Esophagus muscularis mucosa (tissue), 3 donors: ENCODE measurements at regions not wholly inside any gene's neighbourhood (a gene's known extent, or its start where the extent isn't known, plus 50 kb on each side); places are given as distances from the start of the nearest gene placed in this dataset.

Source experiments
- CTCF ChIP-seq, 3 experiments: fragments of 200-600 bp in 2 of 3; fragments of 450-650 bp in 1 of 3; sonication (generic) in 2 of 3; IDR thresholded peaks; one replicate each; pipeline ENCODE4 v1.5.1; 2017 to 2019; ENCODE audit warnings: antibody characterized with exemption in 3 of 3, mild to moderate bottlenecking in 2 of 3, moderate library complexity in 1 of 3
- POLR2AphosphoS5 ChIP-seq, 2 donors: sonication (generic); formaldehyde crosslinking; IDR thresholded peaks; one replicate each; pipeline ENCODE4 v1.6.1; 2017; ENCODE audit warnings: antibody characterized with exemption in 2 of 2

GRCh38 chr5:81906086-81906485, 65.7 kb upstream of the ATG10 start:
- TF ChIP-seq CTCF (IDR thresholded peaks at IDR 0.05) (no peak), POLR2AphosphoS5 (IDR thresholded peaks at IDR 0.05) (no peak)
